ENCODE measurements at regions not wholly inside any gene's neighbourhood (a gene's known extent, or its start where the extent isn't known, plus 50 kb on each side); places are given as distances from the start of the nearest gene placed in this dataset.

- no peak for DNase-seq (ENCODE audit: low spot score)
These were observed 283.1 kb downstream of the HLX start for GRCh38 chr1:221162352-221162751.

- no peak for DNase-seq (ENCODE audit: low spot score)
These were observed 283.7 kb downstream of the HLX start for GRCh38 chr1:221162939-221163338.

- DNase-seq (ENCODE audit: low spot score), result no peak
These were observed 284.8 kb downstream of the HLX start for GRCh38 chr1:221164029-221164428.

GRCh38 chr1:221164951-221165838 lies 286.0 kb downstream of the HLX start:
- DNase-seq (ENCODE audit: low spot score), result no peak

- DNase-seq (ENCODE audit: low spot score), result no peak
These were observed 286.7 kb downstream of the HLX start for GRCh38 chr1:221165839-221166500.

- DNase-seq (ENCODE audit: low spot score), result peak; percentile 24
These were observed 287.5 kb downstream of the HLX start for GRCh38 chr1:221166559-221167318.

- no peak for DNase-seq (ENCODE audit: low spot score)
These were observed 290.2 kb downstream of the HLX start for GRCh38 chr1:221169447-221169889.

- DNase-seq (ENCODE audit: low spot score), result no peak
These were observed 290.9 kb downstream of the HLX start for GRCh38 chr1:221170171-221170570.

GRCh38 chr1:221171768-221172167 lies 292.5 kb downstream of the HLX start:
- DNase-seq (ENCODE audit: low spot score), result no peak

- no peak for DNase-seq (ENCODE audit: low spot score)
These were observed 293.6 kb downstream of the HLX start for GRCh38 chr1:221172841-221173240.

- no peak for DNase-seq (ENCODE audit: low spot score)
These were observed 295.2 kb downstream of the HLX start for GRCh38 chr1:221174330-221174993.

- DNase-seq (ENCODE audit: low spot score), result no peak
These were observed 296.0 kb downstream of the HLX start for GRCh38 chr1:221175249-221175648.

- no peak for DNase-seq (ENCODE audit: low spot score)
These were observed 301.6 kb downstream of the HLX start for GRCh38 chr1:221180704-221181368.

- no peak for DNase-seq (ENCODE audit: low spot score)
These were observed 303.7 kb downstream of the HLX start for GRCh38 chr1:221182791-221183533.

GRCh38 chr1:221184131-221184794 lies 305.0 kb downstream of the HLX start:
- DNase-seq (ENCODE audit: low spot score), result no peak

GRCh38 chr1:221187174-221187573 lies 307.9 kb downstream of the HLX start:
- no peak for DNase-seq (ENCODE audit: low spot score)

- no peak for DNase-seq (ENCODE audit: low spot score)
These were observed 309.2 kb downstream of the HLX start for GRCh38 chr1:221188458-221188857.

- no peak for DNase-seq (ENCODE audit: low spot score)
These were observed 311.0 kb downstream of the HLX start for GRCh38 chr1:221190249-221190648.

- DNase-seq (ENCODE audit: low spot score), result no peak
These were observed 312.8 kb downstream of the HLX start for GRCh38 chr1:221192055-221192454.

GRCh38 chr1:221200464-221200863 lies 321.2 kb downstream of the HLX start:
- no peak for DNase-seq (ENCODE audit: low spot score)

Data from globus pallidus (tissue), 1 donor.